GM21786 (cell line): ENCODE measurements at regions not wholly inside any gene's neighbourhood (a gene's known extent, or its start where the extent isn't known, plus 50 kb on each side); places are given as distances from the start of the nearest gene placed in this dataset.
"Not testable (repeated sequence)": the region's sequence is repeated elsewhere in the genome, so short reads cannot be mapped to it uniquely, and the experiment has no call there.

Source experiments
- ATAC-seq: cut with Tn5 transposase; IDR thresholded peaks from one replicate; pipeline ENCODE4 v1.9.1; 2021; ENCODE audit not compliant: unreplicated experiment

DNA sequence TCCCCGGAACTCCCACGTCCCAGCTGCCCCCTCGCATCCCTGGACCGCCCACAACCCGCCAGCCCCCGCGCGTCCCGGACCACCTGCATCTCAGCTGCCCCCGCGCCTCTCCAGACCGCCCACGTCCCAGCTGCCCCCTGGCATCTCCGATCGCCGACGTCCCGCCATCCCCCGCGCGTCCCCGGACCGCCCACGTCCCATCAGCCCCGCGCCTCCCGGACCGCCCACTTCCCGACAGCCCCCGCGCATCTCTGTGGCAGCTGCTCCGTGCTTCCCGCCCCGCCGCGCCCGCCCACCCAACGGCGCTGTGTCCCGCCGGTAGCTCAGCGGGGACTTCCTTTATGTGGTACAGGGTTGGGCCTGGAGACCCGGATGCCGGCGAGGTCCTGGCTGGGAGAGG, 955.8 kb downstream of the TMEM121 start:
- not testable (repeated sequence) for ATAC-seq

DNA sequence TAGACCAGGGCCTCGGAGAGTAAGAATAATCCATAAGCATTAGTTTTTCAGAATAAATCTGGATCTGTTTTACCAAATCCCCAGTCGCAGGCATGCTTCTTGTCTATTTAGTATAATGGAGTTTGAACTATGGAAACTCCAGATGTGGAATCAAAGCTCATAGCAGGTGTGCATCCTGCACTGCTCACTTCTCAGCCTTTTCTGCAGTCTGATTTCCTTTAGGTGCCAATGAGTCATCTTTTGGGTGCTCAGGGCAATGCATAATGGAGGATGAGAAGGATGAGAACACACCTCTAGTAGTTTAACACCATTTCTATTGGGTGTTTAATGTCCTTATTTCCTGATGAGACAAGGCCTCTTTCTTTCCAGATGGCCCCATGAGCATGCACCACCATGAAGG, 961.2 kb downstream of the TMEM121 start:
- ATAC-seq = no peak

DNA sequence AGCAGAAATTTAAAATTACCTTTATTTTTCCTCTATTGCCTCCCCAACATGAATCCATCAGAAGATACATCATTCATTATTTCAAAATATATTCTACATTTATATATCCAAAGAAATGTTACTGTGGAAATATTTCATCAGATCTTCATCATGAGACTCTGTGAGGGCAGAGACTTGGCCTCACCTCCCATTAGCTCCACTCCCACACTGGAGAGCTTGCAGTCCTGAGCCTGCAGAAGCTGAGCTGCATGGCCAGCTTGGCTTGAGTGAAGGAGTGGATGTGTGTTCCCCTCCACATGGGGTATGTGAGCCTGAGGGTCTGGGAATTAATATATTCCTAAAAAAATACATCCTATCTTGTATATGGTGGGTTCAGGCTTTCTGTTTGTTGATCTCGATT, 961.9 kb downstream of the TMEM121 start:
- ATAC-seq = no peak

DNA sequence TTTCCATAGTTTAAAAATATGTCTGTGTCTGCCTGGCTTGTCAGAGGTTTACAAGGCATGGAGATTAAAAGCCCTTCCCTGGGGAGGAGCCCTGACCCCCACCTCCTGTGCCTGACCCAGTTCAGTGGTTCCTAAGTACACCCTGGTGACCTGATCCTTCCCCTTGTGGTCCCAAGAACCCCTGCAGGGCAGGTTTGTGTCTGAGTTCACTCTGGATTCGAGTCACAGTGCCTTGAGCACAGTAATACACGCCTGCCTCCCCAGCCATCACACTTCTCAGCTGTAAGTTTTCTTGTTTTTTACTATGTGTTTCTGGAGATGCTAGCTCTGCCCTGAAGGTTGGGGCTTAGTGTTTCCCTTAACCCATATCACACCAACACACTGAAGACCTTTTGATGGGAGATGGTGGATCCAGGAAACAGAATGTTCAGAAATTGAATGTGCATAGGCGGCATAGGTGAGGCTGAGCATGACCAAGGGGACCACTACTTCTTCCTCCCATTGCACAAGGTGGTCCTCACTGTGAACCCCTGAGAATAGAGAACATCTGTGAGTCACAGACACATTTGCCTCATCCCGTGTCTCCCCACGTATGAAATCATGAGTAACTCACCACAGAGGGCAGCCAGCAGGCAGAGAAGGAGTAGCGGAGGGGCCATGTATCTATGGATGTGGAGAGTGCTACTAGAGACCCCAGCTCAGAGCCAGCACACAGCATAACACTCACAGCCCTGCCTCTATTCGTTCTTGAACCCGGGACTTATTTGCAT, 962.9 kb downstream of the TMEM121 start:
- no peak for ATAC-seq

- ATAC-seq = no peak
These were observed 964.1 kb downstream of the TMEM121 start for GRCh38 chr14:106490442-106490841.

DNA sequence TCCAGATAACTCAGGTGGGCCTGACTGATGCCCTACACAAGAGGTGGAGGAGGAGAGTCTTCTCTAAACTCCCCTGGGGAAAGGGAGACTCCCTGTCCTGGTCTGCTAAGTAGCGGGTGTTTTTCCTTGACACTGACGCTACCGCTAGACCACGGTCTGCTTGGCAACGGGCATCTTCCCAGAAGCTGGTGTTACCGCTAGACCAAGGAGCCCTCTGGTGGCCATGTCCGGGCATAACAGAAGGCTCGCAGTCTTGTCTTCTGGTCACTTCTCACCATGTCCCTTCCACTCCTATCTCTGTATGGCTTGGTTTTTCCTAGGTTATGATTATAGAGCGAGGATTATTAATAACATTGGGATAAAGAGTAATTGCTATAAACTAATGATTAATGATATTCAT, 965.5 kb downstream of the TMEM121 start:
- ATAC-seq = no peak

- ATAC-seq = no peak
These were observed 967.8 kb downstream of the TMEM121 start for GRCh38 chr14:106493962-106494823.

GRCh38 chr14:106500571-106500970, 974.2 kb downstream of the TMEM121 start:
- ATAC-seq = no peak

GRCh38 chr14:106501898-106502297, 975.5 kb downstream of the TMEM121 start:
- no peak for ATAC-seq

- ATAC-seq = no peak
These were observed 979.0 kb downstream of the TMEM121 start for GRCh38 chr14:106505366-106505765.

- no peak for ATAC-seq
These were observed 980.5 kb downstream of the TMEM121 start for GRCh38 chr14:106506881-106507305.

- ATAC-seq = no peak
These were observed 981.0 kb downstream of the TMEM121 start for GRCh38 chr14:106507354-106507753.

DNA sequence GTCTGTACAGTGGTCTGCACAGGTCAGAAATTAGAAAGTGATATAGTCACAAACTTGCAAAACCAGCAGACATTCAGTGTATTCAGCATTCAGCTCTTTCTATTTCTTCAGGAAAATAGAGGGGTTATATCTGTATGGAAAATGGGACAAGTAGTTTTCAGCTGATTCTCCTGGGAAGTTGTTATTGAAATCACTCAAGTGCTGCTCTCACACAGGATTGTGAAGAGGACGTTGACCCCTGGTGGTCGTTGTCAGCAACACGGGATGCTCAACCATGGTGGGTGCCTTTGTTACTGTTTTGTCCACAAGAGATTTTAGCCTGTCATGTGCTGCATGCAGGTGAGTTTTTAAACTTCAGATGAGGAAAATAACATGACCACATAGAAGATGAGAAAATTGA, 981.8 kb downstream of the TMEM121 start:
- no peak for ATAC-seq

DNA sequence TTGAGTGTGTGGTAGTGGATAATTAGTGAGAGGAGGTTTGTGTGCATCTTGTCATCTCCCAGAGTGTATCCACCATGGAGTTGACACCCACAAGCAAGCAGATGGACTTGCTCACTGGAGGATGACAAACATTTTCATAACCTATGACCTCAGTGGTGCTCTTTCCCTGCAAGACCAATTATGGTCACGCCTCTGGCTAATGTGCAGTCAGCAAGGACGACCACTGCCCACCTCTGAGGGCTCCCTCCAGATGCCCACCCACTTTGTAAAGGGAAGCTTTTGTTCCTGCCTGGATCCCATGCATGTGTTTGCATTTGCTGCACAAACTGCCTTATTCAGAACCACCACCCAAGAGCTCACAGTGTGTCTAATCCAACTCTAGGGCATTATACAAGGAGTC, 982.8 kb downstream of the TMEM121 start:
- ATAC-seq = no peak

DNA sequence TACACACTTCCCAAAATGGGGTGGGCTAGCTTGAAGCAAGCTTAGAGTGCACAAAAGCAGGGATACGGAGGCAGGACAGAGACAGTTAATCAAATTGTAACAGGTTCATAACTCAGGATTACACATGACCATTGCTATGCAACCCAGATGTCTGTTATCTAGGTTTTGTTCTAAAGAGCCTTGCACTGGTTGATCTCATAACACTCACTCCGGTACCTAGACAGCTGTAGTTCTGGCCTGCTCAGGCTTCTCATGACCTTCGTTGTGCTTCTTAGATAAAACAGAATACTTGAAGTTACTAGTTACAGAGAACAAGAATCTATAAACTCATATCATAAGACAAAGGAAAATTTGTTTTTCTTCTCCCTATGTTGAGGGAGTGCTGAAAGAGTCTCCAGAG, 983.4 kb downstream of the TMEM121 start:
- ATAC-seq = no peak

GRCh38 chr14:106511006-106511799, 984.8 kb downstream of the TMEM121 start:
- no peak for ATAC-seq

DNA sequence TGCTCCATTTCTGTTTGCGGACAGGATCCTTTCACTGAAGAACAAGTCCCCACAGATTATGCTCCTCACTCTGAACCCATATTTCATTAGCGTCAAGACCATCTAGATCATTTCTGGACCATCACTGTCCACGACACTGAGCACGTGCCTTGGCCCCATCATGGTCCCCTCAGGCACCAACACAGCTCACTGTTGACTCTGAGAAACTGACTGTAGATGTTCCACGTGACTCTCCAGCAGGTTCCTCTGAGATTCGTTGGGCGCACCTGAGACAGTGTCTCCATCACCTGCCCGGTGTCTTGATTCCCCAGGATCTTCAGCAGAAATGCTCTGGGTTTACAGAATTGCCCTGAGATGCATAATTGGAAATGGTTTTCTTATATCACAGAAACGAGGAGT, 985.4 kb downstream of the TMEM121 start:
- ATAC-seq = no peak

GRCh38 chr14:106513302-106513701, 986.9 kb downstream of the TMEM121 start:
- ATAC-seq = no peak

DNA sequence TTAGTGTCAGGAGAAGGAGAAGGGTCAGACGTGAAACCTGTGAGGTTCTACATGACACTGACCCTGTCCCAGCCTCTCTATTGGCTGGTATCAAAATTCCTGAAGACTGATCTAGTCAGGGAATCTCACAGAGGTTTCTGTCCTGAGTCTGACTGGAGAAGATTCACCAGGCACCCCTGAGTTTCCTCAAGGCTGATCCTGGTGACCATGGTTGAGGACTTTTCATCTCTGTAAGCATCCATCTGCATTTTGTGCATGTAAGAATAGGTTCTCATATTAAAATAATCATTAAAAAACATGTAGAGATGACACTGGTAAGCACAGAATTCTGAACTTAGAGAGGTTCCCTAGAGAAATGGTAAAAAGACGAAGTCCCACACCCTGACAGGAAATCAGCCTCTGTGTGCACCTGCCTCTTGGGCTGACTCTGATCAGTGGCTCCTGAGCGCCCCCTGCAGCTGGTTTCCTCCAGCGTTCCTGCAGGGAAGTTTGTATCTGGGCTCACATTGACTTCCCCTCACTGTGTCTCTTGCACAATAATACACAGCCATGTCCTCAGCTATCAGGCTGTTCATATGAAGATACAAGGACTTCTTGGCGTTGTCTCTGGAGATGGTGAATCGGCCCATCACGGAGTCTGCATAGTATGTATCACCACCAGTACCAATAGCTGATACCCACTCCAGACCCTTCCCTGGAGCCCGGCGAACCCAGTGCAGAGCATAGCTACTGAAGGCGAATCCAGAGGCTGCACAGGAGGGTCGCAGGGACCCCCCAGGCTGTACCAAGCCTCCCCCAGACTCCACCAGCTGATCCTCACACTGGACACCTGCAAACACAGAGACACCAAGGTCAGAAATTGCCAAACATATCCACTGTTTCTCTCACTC, 991.9 kb downstream of the TMEM121 start:
- ATAC-seq = no peak

DNA sequence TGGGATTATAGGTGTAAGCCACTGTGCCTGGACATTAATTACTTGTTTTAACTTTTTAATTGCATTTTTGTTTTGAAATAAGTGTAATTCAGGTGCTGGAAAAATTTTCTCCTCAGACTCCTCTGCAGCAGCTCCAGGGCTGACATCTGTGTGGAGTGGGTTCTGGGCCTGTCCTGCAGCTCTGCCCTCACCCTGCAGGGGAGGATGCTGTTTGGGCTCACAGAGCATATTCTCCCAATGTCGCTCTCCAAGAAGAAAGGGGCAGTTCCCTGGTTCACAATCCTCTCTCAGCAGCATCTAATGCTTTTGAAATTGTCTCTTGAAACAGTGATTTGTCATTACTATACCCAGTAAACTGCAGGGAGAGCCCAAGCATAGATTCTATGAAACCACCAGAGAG, 995.7 kb downstream of the TMEM121 start:
- not testable (repeated sequence) for ATAC-seq
